ENCODE measurements at regions not wholly inside any gene's neighbourhood (a gene's known extent, or its start where the extent isn't known, plus 50 kb on each side); places are given as distances from the start of the nearest gene placed in this dataset.

GRCh38 chr10:88122576-88122975 is 259.2 kb downstream of the PTEN start:
- Histone ChIP-seq H3K79me2 (ENCODE audit: control insufficient read depth, insufficient read depth, low read length) (no peaks in the 10 kb centered on the region), H3K9me3 (ENCODE audit: control insufficient read depth, low read depth, low read length) (no peaks in the 10 kb centered on the region), H3K27ac (ENCODE audit: control insufficient read depth, insufficient read depth, low read length) (no peak overlapping the region), H3K4me3 (ENCODE audit: control insufficient read depth in 2 of 3, extremely low read depth in 1 of 3, insufficient read depth in 2 of 3, low read depth in 1 of 3, low read length in 3 of 3) (no peak overlapping the region), H3K4me1 (ENCODE audit: control insufficient read depth, extremely low read depth, insufficient read depth, low read length) (no peaks in the 10 kb centered on the region), H3K9ac (ENCODE audit: control insufficient read depth, extremely low read depth, insufficient read depth, low read length) (no peak overlapping the region), H3K9me1 (ENCODE audit: control insufficient read depth, extremely low read depth, insufficient read depth, low read length) (no peaks in the 10 kb centered on the region), H4K20me1 (ENCODE audit: control insufficient read depth, extremely low read depth, insufficient read depth, low read length) (no peaks in the 10 kb centered on the region), H3K36me3 (ENCODE audit: control insufficient read depth in 2 of 2, extremely low read depth in 1 of 2, insufficient read depth in 2 of 2, low read length in 2 of 2) (no peaks in the 10 kb centered on the region), H2AFZ (ENCODE audit: control insufficient read depth, low read length) (no peak overlapping the region), H3K27me3 (ENCODE audit: control insufficient read depth, extremely low read depth, insufficient read depth, low read length) (no peaks in the 10 kb centered on the region), H3K4me2 (ENCODE audit: control insufficient read depth, extremely low read depth, insufficient read depth, low read depth, low read length) (no peak overlapping the region)
- FAIRE-seq: no peak
- TF ChIP-seq EZH2 (IDR thresholded peaks at IDR 0.05; ENCODE audit: low read length) (no peak), CTCF (optimal IDR thresholded peaks at IDR 0.05 in 1 of 3, IDR thresholded peaks at IDR 0.05 in 1 of 3, conservative IDR thresholded peaks at IDR 0.05 in 1 of 3; ENCODE audit: extremely low read depth in 1 of 3, insufficient read depth in 2 of 3, low read length in 3 of 3) (no peak)
- DNase-seq (ENCODE audit: low read depth, low spot score): no peak
- dilution Hi-C loops (cut with MboI; ENCODE audit: extremely low pct_ligation_motif_present, low sequenced_read_pairs): no loop called here

- dilution Hi-C loops (cut with MboI; ENCODE audit: extremely low pct_ligation_motif_present, low sequenced_read_pairs): no loop called here
- Histone ChIP-seq H3K4me3 (ENCODE audit: control insufficient read depth in 2 of 3, extremely low read depth in 1 of 3, insufficient read depth in 2 of 3, low read depth in 1 of 3, low read length in 3 of 3) (no peak overlapping the region), H3K36me3 (ENCODE audit: control insufficient read depth in 2 of 2, extremely low read depth in 1 of 2, insufficient read depth in 2 of 2, low read length in 2 of 2) (no peaks in the 10 kb centered on the region), H3K4me2 (ENCODE audit: control insufficient read depth, extremely low read depth, insufficient read depth, low read depth, low read length) (no peak overlapping the region), H3K9me3 (ENCODE audit: control insufficient read depth, low read depth, low read length) (no peaks in the 10 kb centered on the region), H3K27ac (ENCODE audit: control insufficient read depth, insufficient read depth, low read length) (no peak overlapping the region), H3K27me3 (ENCODE audit: control insufficient read depth, extremely low read depth, insufficient read depth, low read length) (no peaks in the 10 kb centered on the region), H3K9me1 (ENCODE audit: control insufficient read depth, extremely low read depth, insufficient read depth, low read length) (no peaks in the 10 kb centered on the region), H3K4me1 (ENCODE audit: control insufficient read depth, extremely low read depth, insufficient read depth, low read length) (peaks cover under 1% of the 10 kb centered on the region), H3K9ac (ENCODE audit: control insufficient read depth, extremely low read depth, insufficient read depth, low read length) (no peak overlapping the region), H4K20me1 (ENCODE audit: control insufficient read depth, extremely low read depth, insufficient read depth, low read length) (no peaks in the 10 kb centered on the region), H2AFZ (ENCODE audit: control insufficient read depth, low read length) (no peak overlapping the region), H3K79me2 (ENCODE audit: control insufficient read depth, insufficient read depth, low read length) (no peaks in the 10 kb centered on the region)
- FAIRE-seq: no peak
- DNase-seq (ENCODE audit: low read depth, low spot score): no peak
- TF ChIP-seq CTCF (optimal IDR thresholded peaks at IDR 0.05 in 1 of 3, IDR thresholded peaks at IDR 0.05 in 1 of 3, conservative IDR thresholded peaks at IDR 0.05 in 1 of 3; ENCODE audit: extremely low read depth in 1 of 3, insufficient read depth in 2 of 3, low read length in 3 of 3) (no peak), EZH2 (IDR thresholded peaks at IDR 0.05; ENCODE audit: low read length) (no peak)
These were observed 262.3 kb downstream of the PTEN start for GRCh38 chr10:88125766-88126165.
